ENCODE measurements at regions not wholly inside any gene's neighbourhood (a gene's known extent, or its start where the extent isn't known, plus 50 kb on each side); places are given as distances from the start of the nearest gene placed in this dataset.

GRCh38 chr5:20601678-20602100, 613.7 kb upstream of the CDH18 start:
- no peak overlapping the region for H3K27ac ChIP-seq
- in situ Hi-C loops (cut with MboI; ENCODE audit: low sequenced_read_pairs in 4 of 4) = no loop called here
- DNase-seq (no peak), ATAC-seq (no peak)
- intact Hi-C loops (cut with DNase I; ENCODE audit: low total_unique reads) = no loop called here
- no peaks in the 10 kb centered on the region for H3K4me1 ChIP-seq
- no peaks in the 10 kb centered on the region for H3K9me3 ChIP-seq
- no peaks in the 10 kb centered on the region for H3K36me3 ChIP-seq
- TF ChIP-seq CTCF (IDR thresholded peaks at IDR 0.05 in 4 of 5, conservative IDR thresholded peaks at IDR 0.05 in 1 of 5) = no peak
- TF ChIP-seq POLR2A (IDR thresholded peaks at IDR 0.05) = no peak
- no peak overlapping the region for H3K4me3 ChIP-seq
- H3K27me3 ChIP-seq = no peaks in the 10 kb centered on the region

- TF ChIP-seq POLR2A (IDR thresholded peaks at IDR 0.05) = no peak
- TF ChIP-seq CTCF (IDR thresholded peaks at IDR 0.05 in 4 of 5, conservative IDR thresholded peaks at IDR 0.05 in 1 of 5) = no peak
- H3K36me3 ChIP-seq = no peaks in the 10 kb centered on the region
- no peaks in the 10 kb centered on the region for H3K4me1 ChIP-seq
- no peaks in the 10 kb centered on the region for H3K9me3 ChIP-seq
- H3K27ac ChIP-seq = no peak overlapping the region
- in situ Hi-C loops (cut with MboI; ENCODE audit: low sequenced_read_pairs in 4 of 4) = no loop called here
- DNase-seq (no peak), ATAC-seq (no peak)
- no peaks in the 10 kb centered on the region for H3K27me3 ChIP-seq
- no peak overlapping the region for H3K4me3 ChIP-seq
- intact Hi-C loops (cut with DNase I; ENCODE audit: low total_unique reads) = no loop called here
Observed at GRCh38 chr5:20590356-20590755, 602.4 kb upstream of the CDH18 start.

GRCh38 chr5:20575571-20575970, 587.6 kb upstream of the CDH18 start:
- ATAC-seq (no peak), DNase-seq (no peak)
- in situ Hi-C loops (cut with MboI; ENCODE audit: low sequenced_read_pairs in 4 of 4) = no loop called here
- intact Hi-C loops (cut with DNase I; ENCODE audit: low total_unique reads) = no loop called here
- Histone ChIP-seq H3K4me1 (no peaks in the 10 kb centered on the region), H3K36me3 (no peaks in the 10 kb centered on the region), H3K4me3 (no peak overlapping the region), H3K9me3 (no peaks in the 10 kb centered on the region), H3K27me3 (no peaks in the 10 kb centered on the region), H3K27ac (no peak overlapping the region)
- no peak for TF ChIP-seq CTCF (IDR thresholded peaks at IDR 0.05 in 4 of 5, conservative IDR thresholded peaks at IDR 0.05 in 1 of 5)

GRCh38 chr5:20574576-20574975, 586.6 kb upstream of the CDH18 start:
- no peaks in the 10 kb centered on the region for H3K9me3 ChIP-seq
- H3K4me1 ChIP-seq = no peaks in the 10 kb centered on the region
- no peak overlapping the region for H3K4me3 ChIP-seq
- in situ Hi-C loops (cut with MboI; ENCODE audit: low sequenced_read_pairs in 4 of 4) (no loop called here), intact Hi-C loops (cut with DNase I; ENCODE audit: low total_unique reads) (no loop called here)
- H3K27ac ChIP-seq = no peak overlapping the region
- no peaks in the 10 kb centered on the region for H3K27me3 ChIP-seq
- TF ChIP-seq POLR2A (IDR thresholded peaks at IDR 0.05) (no peak), CTCF (IDR thresholded peaks at IDR 0.05 in 4 of 5, conservative IDR thresholded peaks at IDR 0.05 in 1 of 5) (no peak)
- ATAC-seq = no peak
- H3K36me3 ChIP-seq = no peaks in the 10 kb centered on the region
- DNase-seq = no peak

DNA sequence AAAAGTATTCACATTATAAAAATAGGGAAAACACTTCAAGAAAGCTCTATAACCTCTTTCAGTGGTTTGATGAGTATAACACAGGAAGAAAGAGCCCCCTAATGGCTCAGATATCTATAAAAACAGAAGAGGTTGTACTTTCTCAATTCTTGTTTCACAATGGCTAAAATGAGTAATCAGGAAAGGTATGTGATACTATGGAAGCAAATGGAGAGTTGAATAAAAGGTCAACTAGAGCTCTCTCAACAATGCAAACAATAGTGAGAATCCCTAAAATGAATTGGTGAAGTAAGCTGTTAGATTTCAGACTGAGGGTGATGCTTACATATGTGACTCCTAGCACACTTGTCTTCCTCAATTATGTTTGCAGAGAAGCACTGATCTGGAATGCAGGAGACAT, 584.6 kb upstream of the CDH18 start:
- Histone ChIP-seq H3K4me3 (no peak overlapping the region), H3K27me3 (no peaks in the 10 kb centered on the region), H3K9me3 (no peaks in the 10 kb centered on the region), H3K4me1 (no peaks in the 10 kb centered on the region), H3K27ac (no peak overlapping the region), H3K36me3 (no peaks in the 10 kb centered on the region)
- intact Hi-C loops (cut with DNase I; ENCODE audit: low total_unique reads) = no loop called here
- DNase-seq = no peak
- in situ Hi-C loops (cut with MboI; ENCODE audit: low sequenced_read_pairs in 4 of 4) = no loop called here
- TF ChIP-seq POLR2A (IDR thresholded peaks at IDR 0.05) = no peak
- no peak for TF ChIP-seq CTCF (IDR thresholded peaks at IDR 0.05 in 4 of 5, conservative IDR thresholded peaks at IDR 0.05 in 1 of 5)
- no peak for ATAC-seq
